NCI-H2107 (cell line): ENCODE measurements at regions not wholly inside any gene's neighbourhood (a gene's known extent, or its start where the extent isn't known, plus 50 kb on each side); places are given as distances from the start of the nearest gene placed in this dataset.
"Not testable (repeated sequence)": the region's sequence is repeated elsewhere in the genome, so short reads cannot be mapped to it uniquely, and the experiment has no call there.

Source experiments
- DNase-seq: peaks from one replicate; lab custom pipeline; 2025; lab: John Stamatoyannopoulos, UW

GRCh38 chr11:38006466-38006865 lies 1408.4 kb upstream of the RAG2 start:
- no peak for DNase-seq

GRCh38 chr11:38005597-38005996 lies 1407.6 kb upstream of the RAG2 start:
- DNase-seq, result no peak

GRCh38 chr11:37999171-37999570 lies 1401.1 kb upstream of the RAG2 start:
- DNase-seq, result no peak

- DNase-seq, result no peak
Observed at GRCh38 chr11:37995886-37996285, 1397.8 kb upstream of the RAG2 start.

GRCh38 chr11:37988031-37988430 lies 1390.0 kb upstream of the RAG2 start:
- no peak for DNase-seq

GRCh38 chr11:37984991-37985390 lies 1387.0 kb upstream of the RAG2 start:
- DNase-seq, result no peak

- DNase-seq, result no peak
Observed at GRCh38 chr11:37978647-37979046, 1380.6 kb upstream of the RAG2 start.

GRCh38 chr11:37973941-37974340 lies 1375.9 kb upstream of the RAG2 start:
- no peak for DNase-seq

GRCh38 chr11:37972691-37973090 lies 1374.7 kb upstream of the RAG2 start:
- DNase-seq, result no peak

- not testable (repeated sequence) for DNase-seq
Observed at GRCh38 chr11:37969336-37969735, 1371.3 kb upstream of the RAG2 start.

GRCh38 chr11:37968148-37968547 lies 1370.1 kb upstream of the RAG2 start:
- no peak for DNase-seq

- no peak for DNase-seq
Observed at GRCh38 chr11:37967635-37968034, 1369.6 kb upstream of the RAG2 start.

- no peak for DNase-seq
Observed at GRCh38 chr11:37963440-37963839, 1365.4 kb upstream of the RAG2 start.

- DNase-seq, result no peak
Observed at GRCh38 chr11:37957717-37958116, 1359.7 kb upstream of the RAG2 start.

- no peak for DNase-seq
Observed at GRCh38 chr11:37951996-37952395, 1354.0 kb upstream of the RAG2 start.

- DNase-seq, result no peak
Observed at GRCh38 chr11:37948258-37948657, 1350.2 kb upstream of the RAG2 start.

GRCh38 chr11:37947821-37948220 lies 1349.8 kb upstream of the RAG2 start:
- DNase-seq, result no peak

GRCh38 chr11:37946155-37946766 lies 1348.2 kb upstream of the RAG2 start:
- no peak for DNase-seq

GRCh38 chr11:37942081-37942480 lies 1344.0 kb upstream of the RAG2 start:
- no peak for DNase-seq

- DNase-seq, result no peak
Observed at GRCh38 chr11:37929100-37929653, 1331.1 kb upstream of the RAG2 start.

GRCh38 chr11:37926772-37927171 lies 1328.7 kb upstream of the RAG2 start:
- no peak for DNase-seq

- DNase-seq, result no peak
Observed at GRCh38 chr11:37916331-37916730, 1318.3 kb upstream of the RAG2 start.

GRCh38 chr11:37914859-37915258 lies 1316.8 kb upstream of the RAG2 start:
- DNase-seq, result no peak

- no peak for DNase-seq
Observed at GRCh38 chr11:37908219-37908548, 1310.1 kb upstream of the RAG2 start.
